ENCODE measurements at regions not wholly inside any gene's neighbourhood (a gene's known extent, or its start where the extent isn't known, plus 50 kb on each side); places are given as distances from the start of the nearest gene placed in this dataset.
A peak's percentile ranks its signal among the peaks of the same experiment; 100 is the strongest.

DNA sequence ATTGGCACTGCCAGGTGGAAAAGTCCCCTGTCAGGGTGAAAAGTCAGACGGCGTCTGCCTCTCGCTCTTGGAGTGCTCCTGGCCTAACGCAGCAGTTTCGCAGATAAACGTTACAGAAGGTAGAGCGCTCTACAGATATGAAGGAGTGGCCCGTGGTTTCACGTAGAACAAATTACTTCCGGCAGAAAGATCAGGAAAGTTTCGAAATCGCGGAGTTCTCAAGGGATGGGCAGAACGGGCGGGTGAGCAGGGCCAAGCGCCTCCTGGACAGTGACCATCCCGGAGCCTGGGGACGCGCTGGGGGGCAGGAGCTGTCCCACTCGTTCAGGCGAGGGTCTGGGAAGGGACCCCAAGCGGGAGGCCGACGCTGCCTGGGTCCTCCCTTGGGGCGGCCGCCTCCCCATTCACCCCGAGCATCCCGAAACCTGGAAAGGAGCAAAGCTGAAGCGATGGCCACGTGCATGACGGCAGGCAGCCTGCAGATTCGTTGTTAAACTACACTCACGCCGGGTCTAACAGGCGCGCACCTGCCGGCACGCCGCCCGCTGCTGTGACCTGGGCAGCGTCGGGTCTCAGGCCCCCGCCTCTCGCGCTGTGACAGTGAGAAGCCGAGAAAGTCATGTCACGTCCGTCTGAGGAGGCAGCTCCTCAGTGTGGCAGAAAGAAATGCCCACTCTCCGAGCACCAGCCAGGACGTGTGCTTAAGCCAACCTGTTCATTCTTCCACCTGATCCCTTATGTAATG is 122.9 kb upstream of the SALL3 start:
- no peak for DNase-seq

DNA sequence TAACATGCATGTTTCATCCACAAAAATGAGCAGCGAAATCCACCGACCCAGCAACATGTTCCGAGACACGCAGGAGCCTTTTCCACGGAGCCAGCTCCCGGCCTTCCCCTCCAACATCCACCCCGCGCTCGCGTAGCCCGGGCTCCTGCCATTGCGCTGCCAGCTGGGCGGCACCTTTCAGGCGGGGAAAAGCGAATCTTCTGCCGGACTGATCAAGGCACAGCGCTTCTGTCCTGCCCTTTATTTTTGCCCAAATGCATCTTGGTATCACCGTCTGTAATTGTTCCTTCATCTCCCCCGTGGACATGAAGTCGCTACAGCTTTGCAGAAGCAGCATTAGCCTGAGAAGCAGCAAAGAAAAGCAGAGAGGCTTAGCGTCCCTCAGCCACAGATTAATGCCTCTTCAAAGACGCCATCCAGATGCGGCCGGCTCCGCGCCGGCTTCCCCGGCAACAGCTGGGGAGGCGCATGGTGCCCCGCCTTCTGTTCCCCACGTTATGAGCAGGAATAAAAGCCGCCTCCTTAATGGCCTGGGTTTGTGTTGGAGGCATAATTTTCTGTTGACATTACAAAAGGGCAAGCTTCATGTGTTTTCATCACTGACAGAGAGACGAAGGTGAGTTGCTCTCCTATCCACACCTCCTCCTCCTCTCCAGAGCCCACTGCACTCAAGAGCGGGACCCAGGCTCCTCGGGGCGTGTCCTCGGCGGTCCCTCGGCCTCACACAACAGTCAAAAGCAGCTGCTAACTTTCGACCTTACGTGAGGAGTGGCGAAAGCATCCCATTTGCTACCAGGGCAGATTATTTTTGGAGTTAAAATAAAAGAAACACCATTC is 122.1 kb upstream of the SALL3 start:
- peak; percentile 35 for DNase-seq

DNA sequence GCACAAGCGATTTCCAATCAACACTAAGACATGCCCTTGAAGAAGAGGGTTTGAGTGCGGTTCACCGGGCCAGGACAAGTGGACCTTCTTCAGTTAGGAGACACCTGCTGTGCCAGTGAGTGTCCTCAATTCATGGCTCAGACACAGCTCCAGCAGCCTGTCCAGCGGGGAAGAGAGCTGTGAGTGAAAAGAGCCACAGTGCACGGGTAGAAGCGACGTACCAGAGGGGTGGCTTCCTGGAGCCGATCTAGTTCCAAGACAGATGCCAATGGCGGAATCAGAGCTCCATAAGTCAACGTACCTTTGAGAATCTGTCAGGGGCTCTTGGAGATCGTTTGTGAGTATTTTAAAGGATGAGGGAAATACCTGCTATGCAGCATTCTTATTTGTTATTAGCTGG is 119.9 kb upstream of the SALL3 start:
- no peak for DNase-seq

DNA sequence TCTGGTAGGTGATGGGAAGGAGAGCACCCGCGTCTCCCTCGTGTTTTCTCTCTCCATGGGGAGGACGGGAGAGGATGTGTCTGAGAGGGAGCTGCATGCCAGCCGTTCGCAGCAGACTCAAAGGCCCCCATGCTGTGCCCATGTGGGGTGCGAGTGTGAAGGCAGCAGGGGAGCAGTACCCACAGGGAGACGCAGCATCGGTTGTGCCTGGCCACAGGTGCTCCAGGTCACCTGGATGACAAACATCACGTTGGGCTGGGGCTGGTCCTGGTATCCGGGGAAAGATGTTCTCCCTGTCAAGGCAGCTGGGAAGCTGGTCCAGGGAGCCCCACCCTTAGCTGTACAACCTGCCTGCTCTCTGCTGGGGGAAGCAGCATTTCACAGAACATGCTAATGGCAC is 119.5 kb upstream of the SALL3 start:
- no peak for DNase-seq

DNA sequence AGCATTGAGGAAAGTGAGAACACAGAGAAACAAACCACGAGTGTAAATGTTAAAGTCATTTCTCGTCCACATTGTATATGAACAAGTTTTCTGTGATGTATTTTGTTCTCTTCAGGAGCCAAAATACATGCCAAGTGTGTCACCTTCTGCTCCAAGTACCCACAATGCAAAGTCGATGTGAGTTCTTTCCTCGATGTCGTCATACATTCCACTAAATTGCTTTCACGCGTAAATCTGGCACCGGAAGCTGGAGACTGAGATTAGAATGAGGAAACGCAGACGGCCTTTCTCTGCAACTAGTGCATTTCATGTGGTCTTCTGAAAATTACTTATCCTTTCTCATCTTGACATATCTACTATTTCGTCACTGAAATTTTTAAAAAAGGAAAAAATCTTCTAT is 118.5 kb upstream of the SALL3 start:
- DNase-seq = peak; percentile 57

DNA sequence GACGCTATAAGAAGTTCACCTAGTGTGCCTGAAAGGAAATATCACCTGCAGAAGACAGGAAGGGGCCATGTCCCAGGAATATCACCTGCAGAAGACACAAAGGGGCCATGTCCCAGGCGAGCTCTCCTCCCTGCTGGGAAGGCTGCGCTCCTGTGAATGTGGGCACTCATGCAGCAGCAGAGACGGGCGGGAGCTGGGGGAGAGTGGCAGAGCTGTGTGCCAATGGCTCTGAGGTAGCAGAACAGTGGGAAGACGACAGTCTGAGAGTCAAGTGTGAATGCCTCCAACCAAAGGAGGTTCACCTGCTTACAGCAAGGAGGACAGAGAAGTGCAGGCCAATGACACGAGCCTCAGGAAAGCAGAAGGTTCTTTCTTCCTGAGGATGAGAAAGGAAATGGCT is 117.9 kb upstream of the SALL3 start:
- DNase-seq = no peak

DNA sequence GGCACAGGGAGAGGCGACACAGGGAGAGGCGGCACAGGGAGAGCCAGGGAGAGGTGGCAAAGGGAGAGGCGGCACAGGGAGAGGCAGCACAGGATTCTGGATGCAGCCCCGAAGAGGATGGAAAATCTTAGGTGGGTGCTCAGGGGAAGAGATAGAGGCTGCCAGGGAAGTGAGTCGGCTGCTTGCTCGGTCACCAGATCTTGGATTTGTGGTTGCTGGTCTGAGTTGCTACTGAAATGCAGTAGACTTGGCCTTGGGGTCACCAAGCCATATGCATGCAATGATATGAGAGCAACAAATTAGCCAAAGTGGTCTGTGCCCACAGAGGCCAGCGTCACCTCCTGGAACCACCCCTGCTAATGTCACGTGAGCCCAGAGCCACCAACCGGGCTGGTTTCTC is 117.2 kb upstream of the SALL3 start:
- DNase-seq = no peak

DNA sequence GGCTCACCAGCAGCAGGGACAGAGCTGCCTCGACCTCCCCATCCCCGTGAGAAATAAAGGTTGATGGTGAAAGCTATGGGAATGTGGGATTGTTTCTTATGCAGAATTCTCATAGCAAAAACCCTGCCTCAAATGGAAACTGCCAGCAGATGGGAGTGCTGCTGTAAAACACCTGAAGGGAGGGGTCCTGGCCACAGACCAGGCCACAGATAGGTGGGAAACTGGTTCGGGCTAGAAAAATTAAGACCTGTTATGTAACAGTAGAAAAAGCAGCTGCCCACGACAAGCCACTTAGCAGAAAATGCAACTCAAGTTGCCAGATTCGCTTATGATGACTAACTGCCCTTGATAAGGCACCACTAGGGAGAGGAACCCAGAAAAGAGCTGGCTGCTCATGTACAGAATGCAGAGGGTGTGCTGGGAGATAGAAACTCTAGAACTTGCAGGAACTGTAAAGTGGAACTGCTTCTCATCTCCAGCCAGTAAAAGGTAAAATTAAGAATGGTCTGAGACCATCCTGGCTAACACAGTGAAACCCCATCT is 114.5 kb upstream of the SALL3 start:
- no peak for DNase-seq

DNA sequence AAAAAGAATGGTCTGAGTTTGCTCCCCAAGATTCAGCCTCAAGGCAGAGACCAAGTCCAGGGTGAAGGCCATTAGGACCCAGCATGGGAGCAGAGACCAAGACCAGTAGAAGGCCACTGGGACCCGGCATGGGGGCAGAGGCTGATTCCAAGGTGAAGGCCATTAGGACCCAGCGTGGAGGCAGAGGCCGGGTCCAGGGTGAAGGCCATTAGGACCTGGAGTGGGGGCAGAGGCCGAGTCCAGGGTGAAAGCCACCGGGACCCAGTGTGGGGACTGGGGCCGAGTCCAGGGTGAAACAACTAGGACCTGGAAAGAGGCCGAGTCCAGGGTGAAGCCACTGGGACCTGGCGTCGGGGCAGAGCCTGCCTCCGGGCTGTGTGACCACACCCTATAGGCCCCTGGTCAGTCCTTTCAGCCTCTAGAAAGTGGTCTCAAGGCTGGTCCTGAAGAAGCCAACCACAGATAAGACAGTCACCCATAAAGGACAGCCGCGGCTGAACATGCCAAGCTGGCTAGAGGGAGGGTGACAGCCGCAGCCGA is 113.8 kb upstream of the SALL3 start:
- DNase-seq = no peak

DNA sequence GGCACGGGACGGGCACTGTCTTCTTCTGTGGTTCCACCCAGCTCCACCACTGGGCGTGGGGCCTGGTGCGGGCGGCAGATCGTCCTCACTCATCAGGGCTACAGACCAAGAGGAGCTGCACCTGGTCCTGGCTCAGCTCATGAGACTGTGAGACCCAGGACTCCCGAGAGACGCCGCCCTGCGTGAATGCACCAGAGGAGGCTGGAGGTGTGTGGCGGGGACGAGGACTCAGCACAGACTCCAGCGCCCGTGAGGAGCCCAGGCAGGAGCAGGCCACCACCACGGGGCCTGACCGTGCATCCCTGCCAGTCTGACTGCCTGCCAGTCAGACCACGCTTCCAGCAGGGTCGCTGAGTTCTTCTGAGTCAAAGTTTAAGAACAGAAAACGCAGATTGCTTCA is 112.5 kb upstream of the SALL3 start:
- DNase-seq = no peak

DNA sequence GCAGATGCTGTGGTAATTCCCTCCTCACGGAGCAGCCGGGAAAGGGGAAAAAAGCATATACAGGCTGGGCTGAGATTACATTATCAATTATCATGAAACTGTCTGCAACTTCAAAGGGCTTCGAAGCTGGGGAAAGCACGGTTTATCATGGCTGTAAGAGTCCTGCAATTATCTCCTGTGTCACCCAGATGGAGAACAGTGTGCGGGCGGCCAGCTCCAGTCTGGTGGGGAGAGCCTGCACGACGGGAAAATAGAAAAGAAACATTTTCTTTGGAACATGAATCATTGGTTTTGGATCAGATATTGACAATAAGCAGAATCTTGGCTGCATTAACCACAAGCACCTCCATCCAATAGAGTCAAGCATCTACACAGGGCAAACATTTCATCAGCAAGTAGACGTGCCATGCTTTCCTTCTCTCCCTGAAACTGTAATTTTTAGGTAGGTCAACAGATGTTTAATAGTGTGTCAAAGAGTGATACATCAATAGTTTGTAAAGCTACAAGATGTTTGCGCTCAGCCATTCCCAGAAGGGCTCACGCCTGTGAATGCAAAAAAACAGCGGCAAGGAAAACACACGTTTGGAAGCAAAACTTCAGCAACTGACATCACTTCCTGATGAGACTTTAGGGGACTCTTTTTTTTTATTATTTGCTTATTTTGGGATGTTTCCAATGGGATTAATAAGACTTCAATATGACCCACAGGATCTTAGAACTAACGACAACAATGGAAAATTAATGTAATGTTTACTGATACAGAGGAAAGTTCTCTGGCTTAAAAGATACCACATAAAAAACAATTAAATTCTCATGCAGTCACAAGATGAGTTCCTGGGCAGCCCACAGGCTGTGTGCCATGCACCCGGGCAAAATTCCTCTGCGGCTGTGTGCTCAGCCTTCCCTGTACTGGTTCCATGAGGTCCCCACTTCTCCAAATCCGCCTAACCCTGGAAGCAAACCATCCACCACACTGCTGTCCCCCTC is 111.0 kb upstream of the SALL3 start:
- peak; percentile 57 for DNase-seq

DNA sequence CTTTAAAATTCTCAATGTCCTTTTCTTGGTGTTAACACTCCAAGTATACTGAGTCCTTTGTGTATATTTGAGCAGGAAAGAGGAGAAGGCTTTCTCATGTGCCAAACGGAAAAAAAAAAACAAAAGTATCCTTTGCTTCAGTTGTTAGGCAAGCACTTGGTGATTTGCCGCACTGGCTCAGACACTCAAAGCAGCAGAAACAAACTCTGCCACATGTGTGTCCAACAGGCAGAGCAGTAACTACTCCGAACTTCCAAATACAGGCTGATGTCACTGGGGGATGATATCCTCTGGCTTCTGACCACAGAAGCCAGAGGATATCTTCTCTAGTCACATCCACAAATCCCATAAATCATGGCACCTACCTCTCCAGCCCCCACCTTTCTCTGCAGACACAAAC is 108.0 kb upstream of the SALL3 start:
- DNase-seq = peak; percentile 76

DNA sequence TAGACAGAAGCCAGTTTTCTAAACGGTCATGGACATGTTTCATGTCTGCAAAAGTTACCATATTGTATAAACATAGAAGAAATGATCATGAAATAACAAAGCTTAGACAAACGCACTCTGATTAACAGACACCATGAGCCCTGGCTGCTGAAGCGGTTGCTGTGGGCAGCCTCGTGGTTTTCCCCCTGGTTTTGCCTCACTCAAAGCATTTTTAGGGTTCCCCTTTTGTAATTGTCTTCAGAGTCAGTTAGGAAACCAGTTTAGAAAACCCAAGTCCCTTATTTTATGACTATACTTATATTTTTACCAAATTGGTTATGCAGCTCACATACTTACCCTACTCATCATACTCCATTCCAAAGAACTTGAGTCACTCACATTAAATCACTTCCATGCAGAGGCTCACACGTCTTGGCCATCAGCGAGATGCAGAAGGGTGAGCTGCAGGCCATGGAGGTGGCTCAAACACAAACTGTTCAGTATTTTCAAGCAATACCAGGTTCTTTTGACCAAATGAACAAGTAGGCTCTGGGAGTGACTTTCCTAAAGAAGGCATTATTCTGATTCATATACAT is 105.6 kb upstream of the SALL3 start:
- no peak for DNase-seq

DNA sequence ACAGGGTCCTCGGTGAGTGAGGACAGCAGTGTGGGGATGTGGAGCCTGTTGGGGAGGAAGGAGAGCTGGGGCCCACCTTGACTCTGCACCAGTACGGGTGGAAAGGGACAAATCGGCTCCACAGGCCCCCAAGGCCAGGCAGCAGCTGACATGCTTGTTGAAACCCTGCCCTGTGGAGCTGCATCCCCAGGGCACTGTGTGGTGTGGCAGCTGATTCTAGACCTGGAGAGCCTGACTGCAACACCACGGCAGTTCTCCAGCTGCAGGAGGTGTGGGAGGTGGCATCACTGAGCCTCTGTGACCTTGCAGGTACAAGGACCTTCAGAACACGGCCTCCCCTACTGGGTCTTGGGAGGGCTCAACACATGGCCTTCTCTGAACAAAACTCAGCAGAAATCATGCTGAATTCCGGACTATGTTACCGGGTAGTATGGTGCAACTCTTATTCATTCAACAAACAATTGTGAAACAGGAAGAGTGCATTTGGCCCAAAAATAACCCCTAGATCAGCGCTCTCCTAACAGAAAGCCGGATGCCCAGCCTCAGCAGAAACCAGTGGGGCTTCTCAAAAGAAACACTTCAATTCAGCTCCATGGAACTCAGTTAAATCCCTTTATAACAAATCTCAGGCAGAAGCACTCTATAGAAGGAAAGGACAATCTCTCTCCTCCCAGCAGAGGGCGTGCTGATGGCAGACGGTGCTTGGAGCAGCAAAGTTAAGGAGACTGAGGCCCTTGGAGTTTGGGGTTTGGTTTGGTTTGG is 104.4 kb upstream of the SALL3 start:
- DNase-seq = peak; percentile 40

DNA sequence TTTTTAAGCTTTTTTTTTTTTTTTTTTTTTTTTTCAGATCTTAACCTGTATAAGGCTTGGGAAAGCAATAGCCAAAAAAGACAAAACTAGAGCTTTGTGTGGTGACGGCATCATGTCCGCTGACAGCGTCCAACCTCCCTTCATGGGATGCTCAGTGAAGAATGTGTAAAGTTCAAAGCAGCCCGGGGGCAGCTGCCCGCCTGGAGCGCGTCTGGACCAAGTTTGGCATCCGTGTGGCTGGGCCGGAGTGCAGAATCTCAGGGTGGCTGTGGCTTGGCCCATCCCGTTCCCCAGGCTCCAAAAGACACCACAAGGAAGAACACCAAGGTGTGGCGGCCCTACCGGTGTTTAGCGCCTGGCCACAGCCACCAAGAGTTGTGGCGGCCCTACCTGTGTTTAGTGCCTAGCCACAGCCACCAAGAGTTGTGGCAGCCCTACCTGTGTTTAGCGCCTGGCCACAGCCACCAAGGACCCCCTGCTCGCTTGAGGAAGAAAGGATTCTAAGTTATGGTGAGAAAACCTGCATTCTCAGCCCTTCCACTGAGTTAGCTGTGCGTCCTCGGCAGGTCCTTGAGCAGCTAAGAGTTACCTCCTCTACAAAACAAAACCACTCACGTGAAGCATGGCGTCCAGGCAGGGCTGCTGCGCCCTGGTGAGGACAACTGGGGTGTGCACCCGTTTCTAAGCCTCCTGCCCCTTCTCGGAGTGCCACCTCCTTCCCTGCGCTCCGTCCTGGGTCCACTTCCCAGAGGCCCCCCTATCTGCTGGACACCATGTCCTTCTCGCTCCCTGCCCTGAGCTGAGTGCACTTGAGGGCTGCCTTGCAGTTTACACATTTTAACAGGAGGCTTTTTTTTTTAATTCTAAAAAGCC is 103.6 kb upstream of the SALL3 start:
- no peak for DNase-seq

DNA sequence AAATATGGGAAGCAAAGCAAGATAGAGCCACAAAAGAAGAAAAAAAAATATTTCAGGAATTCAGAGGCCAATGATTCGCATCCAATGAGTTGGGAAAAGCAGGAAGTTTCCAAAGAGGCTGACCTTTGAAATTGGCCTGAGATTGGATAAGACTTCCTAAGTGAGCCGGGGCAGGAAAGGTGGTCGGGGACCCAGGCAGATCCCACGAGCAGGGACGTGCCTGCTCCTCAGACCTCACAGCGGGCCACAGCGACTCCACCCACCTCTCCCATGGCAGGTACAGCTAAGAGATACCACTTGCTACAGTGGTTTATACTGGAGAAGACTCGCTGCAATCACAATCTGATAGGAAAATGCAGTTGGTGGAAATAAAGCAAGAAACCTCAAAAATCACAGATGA is 102.8 kb upstream of the SALL3 start:
- no peak for DNase-seq

DNA sequence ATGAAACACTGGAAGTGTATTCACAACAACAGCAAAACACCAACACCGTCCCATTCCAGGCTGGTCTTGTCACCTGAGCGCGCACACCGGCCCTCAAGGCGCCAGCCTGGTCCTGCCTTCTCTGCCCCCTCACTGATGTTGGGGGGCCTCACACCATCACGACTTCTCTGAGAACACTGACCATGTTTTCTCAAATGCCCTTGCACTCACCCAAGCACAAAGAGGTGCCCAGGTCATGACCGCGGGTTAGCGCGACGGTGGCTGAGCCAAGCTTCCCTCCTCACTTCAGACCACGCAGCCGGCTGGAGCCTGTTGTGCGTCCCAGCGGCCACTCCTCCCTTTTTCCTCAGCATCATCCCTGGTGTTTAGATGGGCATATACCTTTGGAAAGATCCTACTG is 101.3 kb upstream of the SALL3 start:
- no peak for DNase-seq

DNA sequence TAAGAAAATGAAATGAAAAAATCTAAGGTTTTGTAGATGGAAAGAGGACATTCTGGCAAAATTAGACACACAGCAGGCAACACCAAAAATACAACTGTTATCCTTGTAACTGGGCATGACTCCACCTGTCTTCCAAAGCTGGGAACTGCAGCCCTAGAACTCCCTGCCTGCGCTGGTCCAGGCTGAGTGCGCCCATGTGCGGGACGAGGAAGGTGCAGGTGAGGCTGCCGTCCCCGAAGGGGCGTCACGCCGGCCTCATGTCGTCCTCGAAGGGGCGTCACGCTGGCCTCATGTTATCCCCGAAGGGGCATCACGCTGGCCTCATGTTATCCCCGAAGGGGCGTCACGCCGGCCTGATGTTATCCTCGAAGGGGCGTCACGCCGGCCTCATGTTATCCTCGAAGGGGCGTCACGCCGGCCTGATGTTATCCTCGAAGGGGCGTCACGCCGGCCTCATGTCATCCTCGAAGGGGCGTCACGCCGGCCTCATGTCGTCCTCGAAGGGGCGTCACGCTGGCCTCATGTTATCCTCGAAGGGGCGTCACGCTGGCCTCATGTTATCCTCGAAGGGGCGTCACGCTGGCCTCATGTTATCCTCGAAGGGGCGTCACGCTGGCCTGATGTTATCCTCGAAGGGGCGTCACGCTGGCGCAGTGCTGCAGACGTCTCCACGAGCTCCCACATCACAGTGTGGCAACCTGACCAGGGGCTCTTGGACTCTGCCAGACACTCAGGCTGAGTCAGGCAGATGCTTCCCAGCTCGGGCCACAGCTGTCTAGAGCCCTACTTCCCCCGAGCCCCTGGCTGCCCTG is 100.3 kb upstream of the SALL3 start:
- DNase-seq = peak; percentile 24

DNA sequence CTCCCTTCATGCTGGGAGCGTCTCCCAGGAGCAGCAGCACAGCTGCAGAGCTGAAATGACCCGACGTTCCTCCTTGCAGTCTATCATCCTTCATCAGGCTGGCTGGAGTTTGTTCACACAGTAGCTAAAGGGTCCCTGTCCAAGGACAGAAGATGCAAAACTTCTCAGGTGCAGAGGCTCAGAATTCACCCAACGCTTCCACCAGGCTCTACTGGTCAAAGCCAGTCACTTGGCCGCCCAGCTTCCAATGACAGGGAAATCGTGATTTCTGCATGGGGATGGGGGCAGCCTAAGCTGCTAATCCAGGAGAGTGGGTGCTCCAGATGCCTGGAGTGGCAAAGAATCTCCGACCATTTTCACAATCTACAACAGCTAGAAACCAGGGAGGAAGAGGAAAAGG is 97.0 kb upstream of the SALL3 start:
- no peak for DNase-seq

All from tongue (tissue), 1 donor.